ENCODE measurements at regions not wholly inside any gene's neighbourhood (a gene's known extent, or its start where the extent isn't known, plus 50 kb on each side); places are given as distances from the start of the nearest gene placed in this dataset.

GRCh38 chr3:1495466-1495865 is 402.6 kb downstream of the CNTN6 start:
- no peak overlapping the region for H3K27ac ChIP-seq (ENCODE audit: low read length, poor library complexity, severe bottlenecking)
- H3K18ac ChIP-seq (ENCODE audit: low read depth in 1 of 2, low read length in 2 of 2) = no peak overlapping the region
- no peak overlapping the region for H3K4me3 ChIP-seq (ENCODE audit: insufficient read depth in 1 of 2, low read depth in 1 of 2, low read length in 2 of 2)
- no peaks in the 10 kb centered on the region for H3K4me1 ChIP-seq (ENCODE audit: control insufficient read depth, insufficient read depth, low read depth, low read length)
- H3K9ac ChIP-seq (ENCODE audit: low read length) = no peak overlapping the region
- no peak overlapping the region for H3K14ac ChIP-seq (ENCODE audit: low read length in 2 of 2)
- no peak overlapping the region for H2AFZ ChIP-seq (ENCODE audit: low read depth, low read length)
- H3K36me3 ChIP-seq (ENCODE audit: control insufficient read depth in 1 of 2, insufficient read depth in 2 of 2, low read depth in 1 of 2, low read length in 2 of 2) = no peaks in the 10 kb centered on the region
- no peak overlapping the region for H4K91ac ChIP-seq (ENCODE audit: low read length)
- no peak for DNase-seq
- H3K4ac ChIP-seq (ENCODE audit: low read depth in 1 of 2, low read length in 2 of 2) = no peak overlapping the region
- H2BK12ac ChIP-seq (ENCODE audit: low read length in 2 of 2) = no peak overlapping the region
- no peak overlapping the region for H3K23ac ChIP-seq (ENCODE audit: low read length in 2 of 2)
- no peak overlapping the region for H2BK15ac ChIP-seq (ENCODE audit: low read depth, poor library complexity, severe bottlenecking)
- H2BK120ac ChIP-seq (ENCODE audit: low read depth, low read length) = no peak overlapping the region
- no peak overlapping the region for H4K8ac ChIP-seq (ENCODE audit: low read length)
- no peak overlapping the region for H3K4me2 ChIP-seq (ENCODE audit: low read length, poor library complexity, severe bottlenecking)
- no peak overlapping the region for H2BK5ac ChIP-seq (ENCODE audit: low read depth, low read length, poor library complexity, severe bottlenecking)
- no peak overlapping the region for H2AK5ac ChIP-seq (ENCODE audit: low read length, severe bottlenecking)
- no peaks in the 10 kb centered on the region for H3K79me1 ChIP-seq (replicated peaks; ENCODE audit: low read length, poor library complexity, severe bottlenecking)
- H3K27me3 ChIP-seq (ENCODE audit: control insufficient read depth in 1 of 2, insufficient read depth in 1 of 2, low read length in 2 of 2) = no peaks in the 10 kb centered on the region
- H3K9me3 ChIP-seq (ENCODE audit: control insufficient read depth, low read length) = no peaks in the 10 kb centered on the region

- no peaks in the 10 kb centered on the region for H3K9me3 ChIP-seq (ENCODE audit: control insufficient read depth, low read length)
- H3K4ac ChIP-seq (ENCODE audit: low read depth in 1 of 2, low read length in 2 of 2) = no peak overlapping the region
- no peak overlapping the region for H3K14ac ChIP-seq (ENCODE audit: low read length in 2 of 2)
- WGBS = 80% methylated on average over 3 of the region's 4 CpGs
- H3K4me3 ChIP-seq (ENCODE audit: insufficient read depth in 1 of 2, low read depth in 1 of 2, low read length in 2 of 2) = no peak overlapping the region
- H3K4me2 ChIP-seq (ENCODE audit: low read length, poor library complexity, severe bottlenecking) = no peak overlapping the region
- no peak overlapping the region for H4K8ac ChIP-seq (ENCODE audit: low read length)
- no peak overlapping the region for H3K27ac ChIP-seq (ENCODE audit: low read length, poor library complexity, severe bottlenecking)
- H2AK5ac ChIP-seq (ENCODE audit: low read length, severe bottlenecking) = no peak overlapping the region
- H2BK12ac ChIP-seq (ENCODE audit: low read length in 2 of 2) = no peak overlapping the region
- no peak overlapping the region for H2BK5ac ChIP-seq (ENCODE audit: low read depth, low read length, poor library complexity, severe bottlenecking)
- H3K27me3 ChIP-seq (ENCODE audit: control insufficient read depth in 1 of 2, insufficient read depth in 1 of 2, low read length in 2 of 2) = no peaks in the 10 kb centered on the region
- no peaks in the 10 kb centered on the region for H3K79me1 ChIP-seq (replicated peaks; ENCODE audit: low read length, poor library complexity, severe bottlenecking)
- H2BK120ac ChIP-seq (ENCODE audit: low read depth, low read length) = no peak overlapping the region
- H2AFZ ChIP-seq (ENCODE audit: low read depth, low read length) = no peak overlapping the region
- H4K91ac ChIP-seq (ENCODE audit: low read length) = no peak overlapping the region
- no peaks in the 10 kb centered on the region for H3K36me3 ChIP-seq (ENCODE audit: control insufficient read depth in 1 of 2, insufficient read depth in 2 of 2, low read depth in 1 of 2, low read length in 2 of 2)
- H3K18ac ChIP-seq (ENCODE audit: low read depth in 1 of 2, low read length in 2 of 2) = no peak overlapping the region
- no peak for DNase-seq
- H2BK15ac ChIP-seq (ENCODE audit: low read depth, poor library complexity, severe bottlenecking) = no peak overlapping the region
- H3K9ac ChIP-seq (ENCODE audit: low read length) = no peak overlapping the region
- H3K23ac ChIP-seq (ENCODE audit: low read length in 2 of 2) = no peak overlapping the region
- no peaks in the 10 kb centered on the region for H3K4me1 ChIP-seq (ENCODE audit: control insufficient read depth, insufficient read depth, low read depth, low read length)
These were observed 406.9 kb downstream of the CNTN6 start for GRCh38 chr3:1499694-1500093.

GRCh38 chr3:1501406-1502115 is 408.7 kb downstream of the CNTN6 start:
- Histone ChIP-seq H3K4me1 (ENCODE audit: control insufficient read depth, insufficient read depth, low read depth, low read length) (no peaks in the 10 kb centered on the region), H2AK5ac (ENCODE audit: low read length, severe bottlenecking) (no peak overlapping the region), H4K91ac (ENCODE audit: low read length) (no peak overlapping the region), H3K9me3 (ENCODE audit: control insufficient read depth, low read length) (no peaks in the 10 kb centered on the region), H3K4me2 (ENCODE audit: low read length, poor library complexity, severe bottlenecking) (no peak overlapping the region), H3K9ac (ENCODE audit: low read length) (no peak overlapping the region), H3K23ac (ENCODE audit: low read length in 2 of 2) (no peak overlapping the region), H2BK120ac (ENCODE audit: low read depth, low read length) (no peak overlapping the region), H3K79me1 (replicated peaks; ENCODE audit: low read length, poor library complexity, severe bottlenecking) (no peaks in the 10 kb centered on the region), H2BK5ac (ENCODE audit: low read depth, low read length, poor library complexity, severe bottlenecking) (no peak overlapping the region), H2BK15ac (ENCODE audit: low read depth, poor library complexity, severe bottlenecking) (no peak overlapping the region), H3K4me3 (ENCODE audit: insufficient read depth in 1 of 2, low read depth in 1 of 2, low read length in 2 of 2) (no peak overlapping the region), H3K27me3 (ENCODE audit: control insufficient read depth in 1 of 2, insufficient read depth in 1 of 2, low read length in 2 of 2) (no peaks in the 10 kb centered on the region), H3K27ac (ENCODE audit: low read length, poor library complexity, severe bottlenecking) (no peak overlapping the region), H3K4ac (ENCODE audit: low read depth in 1 of 2, low read length in 2 of 2) (no peak overlapping the region), H2BK12ac (ENCODE audit: low read length in 2 of 2) (no peak overlapping the region), H3K14ac (ENCODE audit: low read length in 2 of 2) (no peak overlapping the region), H2AFZ (ENCODE audit: low read depth, low read length) (no peak overlapping the region), H4K8ac (ENCODE audit: low read length) (no peak overlapping the region), H3K36me3 (ENCODE audit: control insufficient read depth in 1 of 2, insufficient read depth in 2 of 2, low read depth in 1 of 2, low read length in 2 of 2) (no peaks in the 10 kb centered on the region), H3K18ac (ENCODE audit: low read depth in 1 of 2, low read length in 2 of 2) (no peak overlapping the region)
- WGBS = no CpG with 5 or more reads among the region's 6 CpGs
- no peak for DNase-seq

- Histone ChIP-seq H2BK15ac (ENCODE audit: low read depth, poor library complexity, severe bottlenecking) (no peak overlapping the region), H3K23ac (ENCODE audit: low read length in 2 of 2) (no peak overlapping the region), H3K4me3 (ENCODE audit: insufficient read depth in 1 of 2, low read depth in 1 of 2, low read length in 2 of 2) (no peak overlapping the region), H2BK120ac (ENCODE audit: low read depth, low read length) (no peak overlapping the region), H2AFZ (ENCODE audit: low read depth, low read length) (no peak overlapping the region), H2BK5ac (ENCODE audit: low read depth, low read length, poor library complexity, severe bottlenecking) (no peak overlapping the region), H3K27ac (ENCODE audit: low read length, poor library complexity, severe bottlenecking) (no peak overlapping the region), H3K79me1 (replicated peaks; ENCODE audit: low read length, poor library complexity, severe bottlenecking) (no peaks in the 10 kb centered on the region), H3K9ac (ENCODE audit: low read length) (no peak overlapping the region), H3K9me3 (ENCODE audit: control insufficient read depth, low read length) (no peaks in the 10 kb centered on the region), H3K4me1 (ENCODE audit: control insufficient read depth, insufficient read depth, low read depth, low read length) (no peaks in the 10 kb centered on the region), H3K27me3 (ENCODE audit: control insufficient read depth in 1 of 2, insufficient read depth in 1 of 2, low read length in 2 of 2) (no peaks in the 10 kb centered on the region), H3K36me3 (ENCODE audit: control insufficient read depth in 1 of 2, insufficient read depth in 2 of 2, low read depth in 1 of 2, low read length in 2 of 2) (no peaks in the 10 kb centered on the region), H4K8ac (ENCODE audit: low read length) (no peak overlapping the region), H3K4me2 (ENCODE audit: low read length, poor library complexity, severe bottlenecking) (no peak overlapping the region), H3K18ac (ENCODE audit: low read depth in 1 of 2, low read length in 2 of 2) (no peak overlapping the region), H3K4ac (ENCODE audit: low read depth in 1 of 2, low read length in 2 of 2) (no peak overlapping the region), H2AK5ac (ENCODE audit: low read length, severe bottlenecking) (no peak overlapping the region), H4K91ac (ENCODE audit: low read length) (no peak overlapping the region), H2BK12ac (ENCODE audit: low read length in 2 of 2) (no peak overlapping the region), H3K14ac (ENCODE audit: low read length in 2 of 2) (no peak overlapping the region)
- WGBS = 20% methylated on average over 1 of the region's 1 CpG
- DNase-seq = no peak
These were observed 413.3 kb downstream of the CNTN6 start for GRCh38 chr3:1506090-1506489.
